Stimulated activated CD4-positive, alpha-beta T cell treated with anti-CD3 and anti-CD28 coated beads, Interleukin-1b, Interleukin-23, amount 100 ng/mL, for 24 hours (primary cell): ENCODE measurements at regions not wholly inside any gene's neighbourhood (a gene's known extent, or its start where the extent isn't known, plus 50 kb on each side); places are given as distances from the start of the nearest gene placed in this dataset.
A peak's percentile ranks its signal among the peaks of the same experiment; 100 is the strongest.

Source experiments
- DNase-seq, 4 experiments: peaks; one replicate each; pipeline ENCODE4 v3.0.0-alpha.2; 2020; ENCODE audit warnings: low read depth in 4 of 4, low spot score in 1 of 4

- no peak for DNase-seq
These were observed 1070.3 kb upstream of the CELF4 start for GRCh38 chr18:38635709-38636430.

- no peak for DNase-seq
These were observed 1068.5 kb upstream of the CELF4 start for GRCh38 chr18:38634117-38634516.

GRCh38 chr18:38633333-38633732 lies 1067.7 kb upstream of the CELF4 start:
- DNase-seq = no peak

- DNase-seq = no peak
These were observed 1053.5 kb upstream of the CELF4 start for GRCh38 chr18:38619129-38619528.

- no peak for DNase-seq
These were observed 1050.7 kb upstream of the CELF4 start for GRCh38 chr18:38616306-38616705.

GRCh38 chr18:38612904-38613303 lies 1047.3 kb upstream of the CELF4 start:
- DNase-seq = no peak

GRCh38 chr18:38611036-38611964 lies 1045.7 kb upstream of the CELF4 start:
- peak in 2 of 4 experiments; percentile 5 to 13 for DNase-seq

GRCh38 chr18:38606841-38607240 lies 1041.2 kb upstream of the CELF4 start:
- DNase-seq = no peak

- no peak for DNase-seq
These were observed 1036.7 kb upstream of the CELF4 start for GRCh38 chr18:38602341-38602740.

GRCh38 chr18:38587571-38587970 lies 1022.0 kb upstream of the CELF4 start:
- DNase-seq = no peak

GRCh38 chr18:38586327-38586726 lies 1020.7 kb upstream of the CELF4 start:
- DNase-seq = no peak

GRCh38 chr18:38579764-38580163 lies 1014.2 kb upstream of the CELF4 start:
- no peak for DNase-seq

GRCh38 chr18:38576916-38577315 lies 1011.3 kb upstream of the CELF4 start:
- DNase-seq = no peak

- DNase-seq = no peak
These were observed 1010.8 kb upstream of the CELF4 start for GRCh38 chr18:38576349-38576748.

- no peak for DNase-seq
These were observed 1010.0 kb upstream of the CELF4 start for GRCh38 chr18:38575648-38576047.

- DNase-seq = no peak
These were observed 1009.4 kb upstream of the CELF4 start for GRCh38 chr18:38575023-38575422.

GRCh38 chr18:38572554-38573111 lies 1007.0 kb upstream of the CELF4 start:
- no peak for DNase-seq

- DNase-seq = no peak
These were observed 1006.1 kb upstream of the CELF4 start for GRCh38 chr18:38571651-38572050.

GRCh38 chr18:38565513-38565912 lies 999.9 kb upstream of the CELF4 start:
- DNase-seq = no peak

- no peak for DNase-seq
These were observed 997.9 kb upstream of the CELF4 start for GRCh38 chr18:38563396-38563980.

- no peak for DNase-seq
These were observed 991.4 kb upstream of the CELF4 start for GRCh38 chr18:38557006-38557405.
